ENCODE measurements at regions not wholly inside any gene's neighbourhood (a gene's known extent, or its start where the extent isn't known, plus 50 kb on each side); places are given as distances from the start of the nearest gene placed in this dataset.

- H3K4me2 ChIP-seq, result no peak overlapping the region
- no peak overlapping the region for H2AFZ ChIP-seq
- no peaks in the 10 kb centered on the region for H3K27me3 ChIP-seq
- no peaks in the 10 kb centered on the region for H4K20me1 ChIP-seq (ENCODE audit: insufficient read depth, poor library complexity, severe bottlenecking)
- 83% methylated on average over 7 of the region's 7 CpGs for WGBS (ENCODE audit: low lambda C conversion rate, missing lambda C conversion rate)
- H3K27ac ChIP-seq, result no peak overlapping the region
- H3K79me2 ChIP-seq, result no peaks in the 10 kb centered on the region
- H3K36me3 ChIP-seq (replicated peaks; ENCODE audit: insufficient read depth, low read depth), result no peaks in the 10 kb centered on the region
- no peak for DNase-seq (ENCODE audit: low spot score)
- no peak overlapping the region for H3K4me3 ChIP-seq
- H3K9me2 ChIP-seq (replicated peaks; ENCODE audit: insufficient read depth), result no peaks in the 10 kb centered on the region
- peaks cover 49% of the 10 kb centered on the region for H3K4me1 ChIP-seq (ENCODE audit: insufficient read depth)
- H3K9me3 ChIP-seq (ENCODE audit: low read depth), result no peaks in the 10 kb centered on the region
- TF ChIP-seq EZH2phosphoT487 (IDR thresholded peaks at IDR 0.05; ENCODE audit: low read depth, severe bottlenecking, unreplicated experiment), result no peak
- no peak for TF ChIP-seq CTCF (IDR thresholded peaks at IDR 0.05; ENCODE audit: poor library complexity)
- TF ChIP-seq EZH2 (IDR thresholded peaks at IDR 0.05; ENCODE audit: borderline replicate concordance), result no peak
Measured at GRCh38 chr16:85457366-85457765, 155.8 kb upstream of the GSE1 start.

- WGBS (ENCODE audit: low lambda C conversion rate, missing lambda C conversion rate), result 96% methylated on average over 11 of the region's 11 CpGs
- H3K4me1 ChIP-seq (ENCODE audit: insufficient read depth), result peaks cover 61% of the 10 kb centered on the region
Measured at GRCh38 chr16:85458968-85459367, 154.2 kb upstream of the GSE1 start.

GRCh38 chr16:85459529-85460251 is 153.4 kb upstream of the GSE1 start:
- no peaks in the 10 kb centered on the region for H3K27me3 ChIP-seq
- peak; percentile 54 for DNase-seq (ENCODE audit: low spot score)
- no peaks in the 10 kb centered on the region for H3K9me3 ChIP-seq (ENCODE audit: low read depth)
- peaks cover 66% of the 10 kb centered on the region for H3K4me1 ChIP-seq (ENCODE audit: insufficient read depth)
- no peak for TF ChIP-seq CTCF (IDR thresholded peaks at IDR 0.05; ENCODE audit: poor library complexity)
- H3K4me2 ChIP-seq, result peak overlapping the region; percentile 87
- H3K79me2 ChIP-seq, result peaks cover 13% of the 10 kb centered on the region
- WGBS (ENCODE audit: low lambda C conversion rate, missing lambda C conversion rate), result 63% methylated on average over 12 of the region's 12 CpGs
- H3K9me2 ChIP-seq (replicated peaks; ENCODE audit: insufficient read depth), result no peaks in the 10 kb centered on the region
- no peaks in the 10 kb centered on the region for H3K36me3 ChIP-seq (replicated peaks; ENCODE audit: insufficient read depth, low read depth)
- H4K20me1 ChIP-seq (ENCODE audit: insufficient read depth, poor library complexity, severe bottlenecking), result no peaks in the 10 kb centered on the region
- no peak overlapping the region for H2AFZ ChIP-seq
- H3K4me3 ChIP-seq, result no peak overlapping the region
- peak overlapping the region; percentile 81 for H3K27ac ChIP-seq

More at GRCh38 chr16:85458968-85459367, 154.2 kb upstream of the GSE1 start:
- no peak overlapping the region for H2AFZ ChIP-seq
- H3K79me2 ChIP-seq, result peaks cover 11% of the 10 kb centered on the region
- no peak overlapping the region for H3K4me3 ChIP-seq
- no peak for DNase-seq (ENCODE audit: low spot score)
- TF ChIP-seq EZH2 (IDR thresholded peaks at IDR 0.05; ENCODE audit: borderline replicate concordance) (no peak), EZH2phosphoT487 (IDR thresholded peaks at IDR 0.05; ENCODE audit: low read depth, severe bottlenecking, unreplicated experiment) (no peak), CTCF (IDR thresholded peaks at IDR 0.05; ENCODE audit: poor library complexity) (no peak)
- H3K9me3 ChIP-seq (ENCODE audit: low read depth), result no peaks in the 10 kb centered on the region
- H3K27me3 ChIP-seq, result no peaks in the 10 kb centered on the region
- no peak overlapping the region for H3K4me2 ChIP-seq
- no peaks in the 10 kb centered on the region for H3K36me3 ChIP-seq (replicated peaks; ENCODE audit: insufficient read depth, low read depth)
- H3K9me2 ChIP-seq (replicated peaks; ENCODE audit: insufficient read depth), result no peaks in the 10 kb centered on the region
- H3K27ac ChIP-seq, result peak overlapping the region; percentile 49
- no peaks in the 10 kb centered on the region for H4K20me1 ChIP-seq (ENCODE audit: insufficient read depth, poor library complexity, severe bottlenecking)

Data from hepatocyte (in vitro differentiated cells).